ENCODE measurements at regions not wholly inside any gene's neighbourhood (a gene's known extent, or its start where the extent isn't known, plus 50 kb on each side); places are given as distances from the start of the nearest gene placed in this dataset.

GRCh38 chr17:77641718-77642117 is 316.8 kb upstream of the TNRC6C start:
- Histone ChIP-seq H3K27me3 (ENCODE audit: insufficient read depth, low read length, poor library complexity) (no peaks in the 10 kb centered on the region), H2BK120ac (ENCODE audit: low read depth, low read length) (no peak overlapping the region)

DNA sequence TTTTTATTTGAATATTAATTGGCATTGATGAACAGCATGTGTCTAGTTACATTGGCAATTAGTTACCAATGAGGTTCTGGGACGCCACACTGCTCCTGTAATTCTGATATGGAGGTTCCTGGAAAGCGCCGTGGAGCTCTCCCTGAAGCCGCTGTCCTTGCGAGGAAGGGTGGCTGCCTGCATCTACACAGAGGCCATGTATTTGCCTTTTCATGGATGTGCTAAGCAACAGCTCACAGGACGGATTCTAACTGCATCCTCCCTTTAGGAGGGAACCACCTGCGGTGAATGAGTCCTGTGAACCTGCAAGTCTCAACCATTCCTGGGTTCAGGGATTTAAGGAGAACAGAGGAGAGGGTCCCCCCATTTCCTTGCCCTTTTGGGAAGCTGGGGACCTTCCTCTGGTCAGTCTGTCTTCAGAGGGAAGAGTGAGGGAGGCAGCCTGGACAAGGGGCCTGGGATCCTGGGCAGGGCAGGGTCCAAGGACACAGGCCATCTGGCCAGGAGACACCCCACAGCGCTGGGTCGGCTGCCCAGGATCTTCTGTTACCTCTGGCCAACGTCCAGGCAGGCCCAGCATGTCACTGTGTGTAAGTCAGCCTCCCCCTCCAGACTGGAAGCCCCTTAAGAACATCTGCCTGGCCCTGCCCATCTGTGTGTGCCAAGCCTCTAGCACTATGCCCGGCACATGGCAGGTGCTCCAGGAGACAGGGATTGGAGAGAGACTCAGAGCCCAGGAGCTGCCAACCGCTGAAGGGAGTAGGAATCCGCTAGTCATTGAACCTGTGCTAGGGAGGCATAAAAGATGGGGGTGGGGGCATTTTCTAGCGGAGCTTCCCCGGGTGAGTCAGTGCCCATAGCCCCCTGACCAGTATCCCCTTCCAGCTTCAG is 314.1 kb upstream of the TNRC6C start:
- no peak overlapping the region for H3K18ac ChIP-seq (ENCODE audit: low read length)
- H3K36me3 ChIP-seq (ENCODE audit: control insufficient read depth, insufficient read depth, low read length), result no peaks in the 10 kb centered on the region
- no peak overlapping the region for H3K9ac ChIP-seq (ENCODE audit: low read length)
- H2AK5ac ChIP-seq (ENCODE audit: low read length), result no peak overlapping the region
- H2BK120ac ChIP-seq (ENCODE audit: low read depth, low read length), result no peak overlapping the region
- H3K23ac ChIP-seq (ENCODE audit: low read length), result peak overlapping the region; percentile 24
- H3K56ac ChIP-seq (ENCODE audit: low read length), result no peak overlapping the region
- no peaks in the 10 kb centered on the region for H3K79me2 ChIP-seq (ENCODE audit: control insufficient read depth, insufficient read depth, low read length)
- no peak overlapping the region for H3K4me3 ChIP-seq (ENCODE audit: low read length)
- H3K27ac ChIP-seq (ENCODE audit: low read depth, low read length), result no peak overlapping the region
- H2BK15ac ChIP-seq (replicated peaks; ENCODE audit: low read depth), result no peak overlapping the region
- H4K5ac ChIP-seq (ENCODE audit: low read length), result no peak overlapping the region
- no peak overlapping the region for H4K8ac ChIP-seq (ENCODE audit: low read depth, low read length)
- WGBS (ENCODE audit: extremely low coverage, insufficient coverage, low lambda C conversion rate), result no CpG with 5 or more reads among the region's 15 CpGs
- no peaks in the 10 kb centered on the region for H3K79me1 ChIP-seq (ENCODE audit: low read length)
- H3K4me2 ChIP-seq (ENCODE audit: low read length), result no peak overlapping the region
- no peaks in the 10 kb centered on the region for H3K27me3 ChIP-seq (ENCODE audit: insufficient read depth, low read length, poor library complexity)
- H3K4ac ChIP-seq (ENCODE audit: low read depth, low read length), result no peak overlapping the region
- peaks cover 2% of the 10 kb centered on the region for H3K4me1 ChIP-seq (ENCODE audit: control insufficient read depth, low read depth, low read length)
- DNase-seq, result no peak
- no peak overlapping the region for H2BK5ac ChIP-seq (ENCODE audit: low read length)

More at GRCh38 chr17:77641718-77642117, 316.8 kb upstream of the TNRC6C start:
- Histone ChIP-seq H3K4me2 (ENCODE audit: low read length) (no peak overlapping the region), H4K5ac (ENCODE audit: low read length) (no peak overlapping the region), H2BK5ac (ENCODE audit: low read length) (no peak overlapping the region), H3K27ac (ENCODE audit: low read depth, low read length) (no peak overlapping the region), H3K36me3 (ENCODE audit: control insufficient read depth, insufficient read depth, low read length) (no peaks in the 10 kb centered on the region), H3K79me1 (ENCODE audit: low read length) (no peaks in the 10 kb centered on the region), H3K18ac (ENCODE audit: low read length) (no peak overlapping the region), H3K79me2 (ENCODE audit: control insufficient read depth, insufficient read depth, low read length) (no peaks in the 10 kb centered on the region), H3K23ac (ENCODE audit: low read length) (no peak overlapping the region), H3K4me1 (ENCODE audit: control insufficient read depth, low read depth, low read length) (peaks cover 2% of the 10 kb centered on the region), H2AK5ac (ENCODE audit: low read length) (no peak overlapping the region), H3K4me3 (ENCODE audit: low read length) (no peak overlapping the region), H3K9ac (ENCODE audit: low read length) (no peak overlapping the region), H4K8ac (ENCODE audit: low read depth, low read length) (no peak overlapping the region), H3K56ac (ENCODE audit: low read length) (peak overlapping the region; percentile 15), H3K4ac (ENCODE audit: low read depth, low read length) (no peak overlapping the region), H2BK15ac (replicated peaks; ENCODE audit: low read depth) (no peak overlapping the region)
- no peak for DNase-seq
- whole genome bisulfite sequencing (ENCODE audit: extremely low coverage, insufficient coverage, low lambda C conversion rate), result no CpG with 5 or more reads among the region's 4 CpGs

DNA sequence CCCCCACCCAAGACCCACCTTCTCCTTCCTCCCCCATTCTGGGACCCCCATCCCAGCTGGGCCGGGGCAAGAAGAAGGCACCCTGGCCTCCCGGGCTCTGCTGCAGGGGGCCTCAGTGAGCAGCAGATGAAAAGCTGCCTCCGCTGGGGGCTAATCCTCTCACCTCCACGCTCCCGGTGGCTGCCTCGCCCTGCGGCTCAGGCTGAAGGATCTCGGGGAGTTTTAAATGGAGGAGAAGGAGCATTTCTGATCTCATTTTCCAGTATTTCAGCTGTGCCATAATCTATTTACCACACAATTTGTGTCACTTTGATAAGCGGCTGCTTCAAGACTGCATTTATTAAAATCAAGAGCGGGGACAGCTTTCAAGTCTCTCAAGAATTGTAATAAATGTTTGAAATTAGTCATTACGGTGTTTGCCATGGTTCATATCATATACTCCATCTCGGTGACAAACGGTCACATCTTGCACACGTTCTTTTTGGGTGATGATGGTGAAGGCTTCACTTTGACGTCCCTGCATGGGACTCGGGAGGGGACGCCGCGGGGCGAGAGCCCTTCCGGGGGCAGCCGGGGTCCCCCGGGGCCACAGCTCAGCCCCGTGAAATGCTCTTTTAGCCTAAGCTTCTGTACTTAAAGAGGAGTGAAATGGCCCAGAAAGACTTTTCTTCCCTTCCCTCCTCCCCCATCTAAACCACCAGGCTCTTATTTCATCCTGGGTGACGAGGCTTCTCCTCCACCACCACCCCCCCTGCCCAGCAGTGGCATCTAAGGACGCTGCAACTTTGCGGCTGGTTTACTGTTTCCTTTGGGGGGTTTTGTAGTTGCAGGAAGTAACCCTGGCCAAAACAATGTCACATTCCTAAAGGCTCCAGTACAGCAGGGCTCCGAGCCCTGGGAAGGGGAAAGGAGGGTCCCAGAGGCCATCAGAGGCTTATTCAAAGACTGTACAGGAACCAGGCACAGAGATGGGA is 313.1 kb upstream of the TNRC6C start:
- no peaks in the 10 kb centered on the region for H3K27me3 ChIP-seq (ENCODE audit: insufficient read depth, low read length, poor library complexity)
- no peak overlapping the region for H3K56ac ChIP-seq (ENCODE audit: low read length)
- H2AK5ac ChIP-seq (ENCODE audit: low read length), result no peak overlapping the region
- H2BK120ac ChIP-seq (ENCODE audit: low read depth, low read length), result no peak overlapping the region
- peaks cover 2% of the 10 kb centered on the region for H3K4me1 ChIP-seq (ENCODE audit: control insufficient read depth, low read depth, low read length)
- no peak overlapping the region for H4K5ac ChIP-seq (ENCODE audit: low read length)
- no peak overlapping the region for H3K9ac ChIP-seq (ENCODE audit: low read length)
- DNase-seq, result peak; percentile 50
- H3K23ac ChIP-seq (ENCODE audit: low read length), result no peak overlapping the region
- H3K4ac ChIP-seq (ENCODE audit: low read depth, low read length), result no peak overlapping the region
- no peak overlapping the region for H3K27ac ChIP-seq (ENCODE audit: low read depth, low read length)
- no peak overlapping the region for H4K8ac ChIP-seq (ENCODE audit: low read depth, low read length)
- no peak overlapping the region for H2BK5ac ChIP-seq (ENCODE audit: low read length)
- no peak overlapping the region for H3K4me2 ChIP-seq (ENCODE audit: low read length)
- no peak overlapping the region for H2BK15ac ChIP-seq (replicated peaks; ENCODE audit: low read depth)
- no peaks in the 10 kb centered on the region for H3K79me1 ChIP-seq (ENCODE audit: low read length)
- no peaks in the 10 kb centered on the region for H3K36me3 ChIP-seq (ENCODE audit: control insufficient read depth, insufficient read depth, low read length)
- H3K18ac ChIP-seq (ENCODE audit: low read length), result no peak overlapping the region
- WGBS (ENCODE audit: extremely low coverage, insufficient coverage, low lambda C conversion rate), result no CpG with 5 or more reads among the region's 28 CpGs
- no peak overlapping the region for H3K4me3 ChIP-seq (ENCODE audit: low read length)
- H3K79me2 ChIP-seq (ENCODE audit: control insufficient read depth, insufficient read depth, low read length), result no peaks in the 10 kb centered on the region

- H3K23ac ChIP-seq (ENCODE audit: low read length), result no peak overlapping the region
- DNase-seq, result no peak
- H4K5ac ChIP-seq (ENCODE audit: low read length), result no peak overlapping the region
- no peak overlapping the region for H3K4ac ChIP-seq (ENCODE audit: low read depth, low read length)
- H3K18ac ChIP-seq (ENCODE audit: low read length), result no peak overlapping the region
- no peak overlapping the region for H3K9ac ChIP-seq (ENCODE audit: low read length)
- H4K8ac ChIP-seq (ENCODE audit: low read depth, low read length), result no peak overlapping the region
- H3K4me1 ChIP-seq (ENCODE audit: control insufficient read depth, low read depth, low read length), result peaks cover 2% of the 10 kb centered on the region
- H3K79me1 ChIP-seq (ENCODE audit: low read length), result no peaks in the 10 kb centered on the region
- no CpG with 5 or more reads among the region's 11 CpGs for WGBS (ENCODE audit: extremely low coverage, insufficient coverage, low lambda C conversion rate)
- H2AK5ac ChIP-seq (ENCODE audit: low read length), result no peak overlapping the region
- H3K56ac ChIP-seq (ENCODE audit: low read length), result no peak overlapping the region
- no peak overlapping the region for H2BK120ac ChIP-seq (ENCODE audit: low read depth, low read length)
- no peak overlapping the region for H2BK15ac ChIP-seq (replicated peaks; ENCODE audit: low read depth)
- no peak overlapping the region for H3K4me3 ChIP-seq (ENCODE audit: low read length)
- H3K36me3 ChIP-seq (ENCODE audit: control insufficient read depth, insufficient read depth, low read length), result no peaks in the 10 kb centered on the region
- no peak overlapping the region for H2BK5ac ChIP-seq (ENCODE audit: low read length)
- no peaks in the 10 kb centered on the region for H3K79me2 ChIP-seq (ENCODE audit: control insufficient read depth, insufficient read depth, low read length)
- no peak overlapping the region for H3K27ac ChIP-seq (ENCODE audit: low read depth, low read length)
- no peaks in the 10 kb centered on the region for H3K27me3 ChIP-seq (ENCODE audit: insufficient read depth, low read length, poor library complexity)
- H3K4me2 ChIP-seq (ENCODE audit: low read length), result no peak overlapping the region
These were observed 312.5 kb upstream of the TNRC6C start for GRCh38 chr17:77646046-77646430.

- DNase-seq, result no peak
- Histone ChIP-seq H2BK15ac (replicated peaks; ENCODE audit: low read depth) (no peak overlapping the region), H3K4me1 (ENCODE audit: control insufficient read depth, low read depth, low read length) (peaks cover 2% of the 10 kb centered on the region), H3K9ac (ENCODE audit: low read length) (no peak overlapping the region), H4K5ac (ENCODE audit: low read length) (no peak overlapping the region), H3K27me3 (ENCODE audit: insufficient read depth, low read length, poor library complexity) (no peaks in the 10 kb centered on the region), H2AK5ac (ENCODE audit: low read length) (no peak overlapping the region), H3K27ac (ENCODE audit: low read depth, low read length) (no peak overlapping the region), H3K56ac (ENCODE audit: low read length) (no peak overlapping the region), H3K79me2 (ENCODE audit: control insufficient read depth, insufficient read depth, low read length) (no peaks in the 10 kb centered on the region), H3K79me1 (ENCODE audit: low read length) (no peaks in the 10 kb centered on the region), H3K18ac (ENCODE audit: low read length) (no peak overlapping the region), H3K23ac (ENCODE audit: low read length) (no peak overlapping the region), H3K4me2 (ENCODE audit: low read length) (no peak overlapping the region), H3K4ac (ENCODE audit: low read depth, low read length) (no peak overlapping the region), H4K8ac (ENCODE audit: low read depth, low read length) (no peak overlapping the region), H2BK120ac (ENCODE audit: low read depth, low read length) (no peak overlapping the region), H3K36me3 (ENCODE audit: control insufficient read depth, insufficient read depth, low read length) (no peaks in the 10 kb centered on the region), H3K4me3 (ENCODE audit: low read length) (no peak overlapping the region), H2BK5ac (ENCODE audit: low read length) (no peak overlapping the region)
- WGBS (ENCODE audit: extremely low coverage, insufficient coverage, low lambda C conversion rate), result no CpG with 5 or more reads among the region's 11 CpGs
These were observed 311.0 kb upstream of the TNRC6C start for GRCh38 chr17:77647531-77647930.

All from mesendoderm (in vitro differentiated cells).